Endothelial cell (in vitro differentiated cells): ENCODE measurements at regions not wholly inside any gene's neighbourhood (a gene's known extent, or its start where the extent isn't known, plus 50 kb on each side); places are given as distances from the start of the nearest gene placed in this dataset.

ENCODE experiments used
- DNase-seq: peaks from one replicate; pipeline ENCODE4 v3.0.0; 2021; ENCODE audit warnings: low spot score
- H3K27ac Mint-ChIP-seq: one replicate; pipeline ENCODE4 v1.8.0; 2021; ENCODE audit warnings: mixed read lengths, inconsistent platforms; ENCODE audit not compliant: unreplicated experiment
- H3K27me3 Mint-ChIP-seq: one replicate; pipeline ENCODE4 v1.8.0; 2021; ENCODE audit warnings: mild to moderate bottlenecking, moderate library complexity, mixed read lengths, inconsistent platforms; ENCODE audit not compliant: unreplicated experiment
- H3K36me3 Mint-ChIP-seq: one replicate; pipeline ENCODE4 v1.8.0; 2021; ENCODE audit warnings: mild to moderate bottlenecking, low read depth, mixed read lengths, inconsistent platforms; ENCODE audit not compliant: unreplicated experiment
- H3K4me1 Mint-ChIP-seq: one replicate; pipeline ENCODE4 v1.8.0; 2021; ENCODE audit warnings: mild to moderate bottlenecking, mixed read lengths, inconsistent platforms; ENCODE audit not compliant: unreplicated experiment
- H3K4me3 Mint-ChIP-seq: one replicate; pipeline ENCODE4 v1.8.0; 2021; ENCODE audit warnings: mild to moderate bottlenecking, mixed read lengths, inconsistent platforms; ENCODE audit not compliant: unreplicated experiment
- H3K9me3 Mint-ChIP-seq: one replicate; pipeline ENCODE4 v1.8.0; 2021; ENCODE audit warnings: mixed read lengths, inconsistent platforms; ENCODE audit not compliant: unreplicated experiment
- CTCF ChIP-seq: fragments of 200-600 bp; sonication (generic); IDR thresholded peaks from one replicate; pipeline ENCODE4 v1.5.0; 2021; ENCODE audit warnings: antibody characterized with exemption; ENCODE audit not compliant: unreplicated experiment

DNA sequence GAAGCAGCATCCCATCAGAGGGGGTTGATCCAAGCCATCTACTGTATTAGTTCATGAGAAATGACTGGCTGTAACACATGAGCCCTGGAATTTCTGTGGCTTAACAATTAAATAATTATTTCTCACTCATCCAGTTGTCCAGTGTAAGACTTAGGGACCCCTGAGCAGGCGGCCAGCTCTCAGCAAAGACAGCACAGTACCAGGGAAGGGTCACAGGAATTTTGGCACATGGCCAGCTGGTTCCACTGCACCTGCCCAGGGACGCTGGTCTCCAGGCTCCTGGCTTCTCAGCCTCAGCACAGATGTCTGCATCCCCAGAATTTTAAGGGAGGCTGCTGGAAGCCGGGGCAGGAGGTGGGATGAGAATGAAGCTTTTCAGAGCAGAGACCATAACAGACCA is 93.7 kb upstream of the DHRSX start:
- H3K27me3 Mint-ChIP-seq: peaks cover 3% of the 10 kb centered on the region
- DNase-seq: no peak
- H3K4me3 Mint-ChIP-seq: no peak overlapping the region
- H3K9me3 Mint-ChIP-seq: no peaks in the 10 kb centered on the region
- peaks cover 11% of the 10 kb centered on the region for H3K4me1 Mint-ChIP-seq
- H3K27ac Mint-ChIP-seq: no peak overlapping the region
- peaks cover under 1% of the 10 kb centered on the region for H3K36me3 Mint-ChIP-seq
- TF ChIP-seq CTCF: no peak

DNA sequence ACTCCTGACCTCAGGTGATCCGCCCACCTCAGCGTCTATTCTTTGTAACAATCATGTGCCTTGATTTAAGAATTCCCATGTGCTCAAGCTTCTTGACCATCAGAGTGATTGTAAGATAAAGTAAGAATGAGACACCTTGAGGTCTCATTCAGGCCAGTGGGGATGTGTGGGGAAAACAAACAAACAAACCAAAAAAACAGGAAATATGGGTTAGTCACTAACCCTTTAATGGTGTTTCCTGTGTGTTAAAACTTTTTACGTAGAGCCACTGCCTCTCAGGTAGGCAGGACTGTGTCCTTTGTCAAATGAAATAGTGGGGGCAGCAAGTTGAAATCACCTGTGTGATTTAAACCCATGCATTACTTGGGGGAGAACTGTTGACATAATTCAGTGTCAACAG is 91.5 kb upstream of the DHRSX start:
- Mint-ChIP-seq H3K36me3 (no peaks in the 10 kb centered on the region), H3K27me3 (peaks cover under 1% of the 10 kb centered on the region), H3K9me3 (no peaks in the 10 kb centered on the region), H3K4me1 (peaks cover 11% of the 10 kb centered on the region), H3K4me3 (no peak overlapping the region), H3K27ac (peak overlapping the region; percentile 58)
- no peak for DNase-seq
- TF ChIP-seq CTCF: no peak

DNA sequence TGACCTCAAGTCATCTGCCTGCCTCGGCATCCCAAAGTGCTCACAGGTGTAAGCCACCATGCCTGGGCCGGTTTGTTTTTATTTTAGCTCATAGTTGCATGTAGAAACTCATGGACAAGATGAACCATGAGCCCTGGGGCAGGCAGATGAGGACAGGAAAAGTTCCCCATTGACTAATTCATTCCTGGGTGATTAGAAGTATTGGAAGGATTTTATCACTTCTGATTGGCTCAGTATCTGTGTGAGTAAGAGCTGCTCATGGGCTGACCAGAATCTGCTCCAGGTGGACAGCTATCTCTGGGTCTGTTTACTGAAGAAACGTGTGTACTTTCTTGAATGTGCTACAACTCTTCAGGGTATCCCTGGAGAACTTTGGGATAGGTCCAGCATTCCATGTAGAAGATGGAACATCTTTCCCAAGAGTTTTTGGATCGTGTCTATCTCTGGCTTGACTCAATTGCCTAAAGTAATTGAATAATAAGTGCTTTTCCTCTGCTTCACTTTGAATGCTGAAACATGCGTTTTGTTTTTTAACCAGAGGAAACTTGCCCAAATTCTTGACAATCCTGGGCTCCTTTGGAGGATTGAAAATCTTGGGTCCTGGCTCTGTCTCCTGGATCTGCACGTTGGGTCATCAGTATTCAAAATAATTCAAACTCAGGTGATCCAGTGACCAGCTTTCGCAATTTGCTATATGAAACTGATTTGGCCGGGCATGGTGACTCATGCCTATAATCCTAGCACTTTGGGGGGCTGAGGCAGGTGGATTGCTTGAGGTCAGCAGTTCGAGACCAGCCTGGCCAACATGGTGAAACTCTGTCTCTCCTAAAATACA is 88.6 kb upstream of the DHRSX start:
- peaks cover 13% of the 10 kb centered on the region for H3K4me1 Mint-ChIP-seq
- TF ChIP-seq CTCF: no peak
- no peak for DNase-seq
- H3K4me3 Mint-ChIP-seq: no peak overlapping the region
- no peaks in the 10 kb centered on the region for H3K9me3 Mint-ChIP-seq
- H3K36me3 Mint-ChIP-seq: no peaks in the 10 kb centered on the region
- H3K27me3 Mint-ChIP-seq: peaks cover 4% of the 10 kb centered on the region
- no peak overlapping the region for H3K27ac Mint-ChIP-seq

DNA sequence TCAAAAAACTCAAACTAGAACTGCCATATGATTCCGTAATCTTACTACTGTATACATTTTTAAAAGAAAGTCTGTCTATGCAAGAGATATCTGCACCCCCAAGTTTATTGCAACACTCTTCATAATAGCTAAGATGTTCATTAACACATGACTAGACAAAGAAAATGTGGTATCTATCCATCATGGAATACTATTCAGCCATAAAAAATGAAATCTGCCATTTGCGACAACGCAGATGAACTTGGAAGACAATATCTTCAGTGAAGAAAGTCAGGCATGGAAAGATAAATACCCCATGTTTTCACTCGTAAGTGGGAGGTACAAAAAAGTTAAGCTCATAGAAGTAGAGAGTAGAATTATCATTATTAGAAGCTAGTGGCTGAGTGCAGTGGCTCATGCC is 87.3 kb upstream of the DHRSX start:
- TF ChIP-seq CTCF: no peak
- H3K4me3 Mint-ChIP-seq: no peak overlapping the region
- H3K36me3 Mint-ChIP-seq: no peaks in the 10 kb centered on the region
- DNase-seq: no peak
- peaks cover 4% of the 10 kb centered on the region for H3K27me3 Mint-ChIP-seq
- no peaks in the 10 kb centered on the region for H3K9me3 Mint-ChIP-seq
- peaks cover 11% of the 10 kb centered on the region for H3K4me1 Mint-ChIP-seq
- no peak overlapping the region for H3K27ac Mint-ChIP-seq

DNA sequence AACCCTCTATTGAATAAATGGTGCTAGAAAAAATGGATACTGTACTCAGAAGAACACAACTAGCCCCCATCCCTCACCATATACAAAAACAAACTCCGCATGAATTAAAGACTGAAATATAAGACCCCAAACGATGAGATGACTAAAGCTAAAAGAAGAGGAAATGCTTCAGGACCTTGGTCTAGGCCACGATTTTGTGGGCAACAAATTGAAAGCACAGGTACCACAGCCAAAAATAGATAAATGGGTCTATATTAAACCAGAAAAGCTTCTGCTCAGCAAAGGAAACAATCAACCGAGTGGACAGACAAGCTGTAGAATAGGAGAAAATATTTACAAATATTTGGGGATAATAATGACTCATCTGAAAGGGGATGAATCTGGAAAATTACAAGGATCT is 86.4 kb upstream of the DHRSX start:
- no peak for DNase-seq
- no peaks in the 10 kb centered on the region for H3K36me3 Mint-ChIP-seq
- peaks cover 5% of the 10 kb centered on the region for H3K4me1 Mint-ChIP-seq
- no peaks in the 10 kb centered on the region for H3K9me3 Mint-ChIP-seq
- no peak for TF ChIP-seq CTCF
- H3K27ac Mint-ChIP-seq: no peak overlapping the region
- H3K27me3 Mint-ChIP-seq: peaks cover 9% of the 10 kb centered on the region
- no peak overlapping the region for H3K4me3 Mint-ChIP-seq
